Stimulated activated naive CD8-positive, alpha-beta T cell treated with anti-CD3 and anti-CD28 coated beads, Interleukin-15, Interleukin-2, amounts not matched to agents 100 U/mL and 50 U/mL, for 24 hours (primary cell): ENCODE measurements at regions not wholly inside any gene's neighbourhood (a gene's known extent, or its start where the extent isn't known, plus 50 kb on each side); places are given as distances from the start of the nearest gene placed in this dataset.
"Not testable (repeated sequence)": the region's sequence is repeated elsewhere in the genome, so short reads cannot be mapped to it uniquely, and the experiment has no call there.

Experiments used
- ATAC-seq: fragments of 150-1000 bp; cut with Tn5 transposase; one replicate; pipeline ENCODE4 v1.10.0; 2021
- DNase-seq: peaks from one replicate; pipeline ENCODE4 v3.0.0; 2021

DNA sequence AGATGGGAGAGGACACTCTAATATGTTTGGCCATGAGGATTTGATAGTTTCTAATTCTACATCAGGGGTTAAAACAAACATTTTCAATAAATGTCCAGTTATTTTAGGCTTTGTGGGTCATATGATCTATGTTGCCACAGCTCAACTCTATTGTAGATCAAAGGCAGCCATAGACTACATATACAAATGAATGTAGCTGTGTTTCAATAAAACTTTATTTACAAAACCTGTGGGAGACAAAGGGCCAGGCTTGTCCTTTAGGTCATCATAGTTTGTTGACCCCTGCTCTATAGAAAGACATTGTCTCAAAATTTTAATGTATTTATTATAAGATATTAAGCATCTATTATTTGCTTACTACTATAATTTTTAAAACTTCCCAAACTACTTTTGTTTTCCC lies 325.4 kb upstream of the MEF2C start:
- DNase-seq (no peak), ATAC-seq (no peak)

DNA sequence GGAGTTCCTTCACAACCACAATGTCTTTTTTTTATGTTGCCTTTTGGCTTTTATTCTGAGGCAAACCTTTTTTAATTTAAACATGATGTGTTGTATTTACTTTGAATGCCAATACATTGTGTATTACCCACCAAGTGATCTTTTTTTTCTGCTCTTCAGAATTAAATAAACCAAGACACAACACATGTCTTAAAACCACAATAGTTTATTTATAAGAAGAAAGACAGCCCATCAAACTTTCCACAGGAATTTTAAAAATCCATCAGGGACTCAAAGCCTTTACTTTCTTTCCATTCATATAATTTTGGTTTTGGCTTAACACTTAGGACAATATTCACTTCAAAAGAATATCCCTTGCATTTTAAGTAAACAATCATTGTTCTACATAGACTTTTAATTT lies 321.8 kb upstream of the MEF2C start:
- no peak for ATAC-seq

DNA sequence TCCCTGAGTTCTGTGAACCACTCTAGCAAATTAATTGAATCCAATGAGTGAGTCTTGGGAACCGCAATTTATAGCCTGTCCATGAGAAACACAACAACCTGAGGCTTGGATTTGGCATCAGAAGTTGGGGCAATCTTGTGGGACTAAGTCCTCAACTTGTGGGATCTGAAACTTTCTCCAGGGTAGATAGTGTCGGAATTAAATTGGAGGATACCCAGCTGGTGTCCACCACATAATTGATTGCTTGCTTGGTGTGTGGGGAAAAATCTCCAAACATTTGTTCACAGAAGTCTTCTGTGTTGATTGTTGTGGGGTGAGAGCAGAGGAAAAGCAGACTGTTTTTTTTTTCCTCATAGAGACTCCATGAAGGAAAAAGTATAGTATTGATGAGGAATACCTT lies 320.6 kb upstream of the MEF2C start:
- ATAC-seq (no peak), DNase-seq (no peak)

More for the DNA sequence above, 321.8 kb upstream of the MEF2C start:
- DNase-seq = no peak

DNA sequence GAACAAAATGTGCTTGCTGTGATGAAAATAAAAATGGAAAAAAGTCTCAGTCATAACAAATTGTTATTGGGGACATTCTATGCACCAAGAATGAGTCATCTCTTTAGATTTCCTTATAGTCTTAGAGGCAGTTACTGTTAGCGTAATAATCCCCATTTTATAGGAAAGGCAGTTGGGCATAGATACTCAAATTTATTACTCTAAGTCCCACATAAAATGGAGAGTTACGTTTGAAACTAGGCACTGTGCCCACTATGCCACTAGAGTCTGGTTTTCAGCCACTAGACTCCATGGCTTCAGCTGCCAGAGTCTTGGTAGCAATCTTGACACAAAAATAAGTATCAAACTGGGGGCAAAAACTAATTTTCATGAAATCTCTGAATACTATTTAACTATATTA lies 317.9 kb upstream of the MEF2C start:
- ATAC-seq = no peak

DNA sequence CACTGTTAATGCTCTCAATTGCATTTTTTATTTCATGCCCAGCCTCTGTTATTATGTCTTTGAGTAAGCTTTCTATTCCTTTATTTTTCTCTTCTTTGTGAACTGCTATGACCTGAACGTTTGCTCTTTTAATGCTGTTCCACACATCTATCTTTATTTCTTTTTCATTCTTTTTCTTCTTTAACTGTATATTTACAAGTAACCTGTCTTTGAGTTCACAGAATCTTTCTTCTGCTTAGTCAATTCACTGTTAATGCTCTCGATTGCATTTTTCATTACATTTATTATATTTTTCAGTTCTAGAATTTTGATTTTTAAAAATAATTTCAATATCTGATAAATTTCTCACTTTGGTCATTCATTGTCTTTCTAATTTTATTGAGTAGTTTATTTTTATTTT lies 316.3 kb upstream of the MEF2C start:
- no peak for ATAC-seq
- no peak for DNase-seq

More for the DNA sequence above, 317.9 kb upstream of the MEF2C start:
- no peak for DNase-seq

DNA sequence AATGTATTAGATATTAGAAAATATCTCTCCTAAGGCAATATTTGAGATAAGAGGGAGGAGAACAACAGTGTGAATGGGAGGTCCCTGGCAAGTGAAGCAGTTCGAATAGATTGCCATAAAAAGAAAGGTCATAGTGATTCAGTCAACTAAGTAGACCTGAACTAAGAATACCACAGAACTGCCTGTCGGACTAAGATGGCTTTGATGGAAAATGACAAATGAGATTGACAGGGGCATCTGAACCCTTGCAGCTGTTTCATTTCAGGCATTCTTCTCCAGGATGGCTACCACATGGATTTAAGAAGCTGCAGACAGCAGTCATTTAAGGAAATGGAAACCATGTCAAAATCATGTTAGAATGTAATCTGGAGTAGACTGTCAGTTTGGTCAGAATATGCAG lies 308.4 kb upstream of the MEF2C start:
- no peak for ATAC-seq
- no peak for DNase-seq

DNA sequence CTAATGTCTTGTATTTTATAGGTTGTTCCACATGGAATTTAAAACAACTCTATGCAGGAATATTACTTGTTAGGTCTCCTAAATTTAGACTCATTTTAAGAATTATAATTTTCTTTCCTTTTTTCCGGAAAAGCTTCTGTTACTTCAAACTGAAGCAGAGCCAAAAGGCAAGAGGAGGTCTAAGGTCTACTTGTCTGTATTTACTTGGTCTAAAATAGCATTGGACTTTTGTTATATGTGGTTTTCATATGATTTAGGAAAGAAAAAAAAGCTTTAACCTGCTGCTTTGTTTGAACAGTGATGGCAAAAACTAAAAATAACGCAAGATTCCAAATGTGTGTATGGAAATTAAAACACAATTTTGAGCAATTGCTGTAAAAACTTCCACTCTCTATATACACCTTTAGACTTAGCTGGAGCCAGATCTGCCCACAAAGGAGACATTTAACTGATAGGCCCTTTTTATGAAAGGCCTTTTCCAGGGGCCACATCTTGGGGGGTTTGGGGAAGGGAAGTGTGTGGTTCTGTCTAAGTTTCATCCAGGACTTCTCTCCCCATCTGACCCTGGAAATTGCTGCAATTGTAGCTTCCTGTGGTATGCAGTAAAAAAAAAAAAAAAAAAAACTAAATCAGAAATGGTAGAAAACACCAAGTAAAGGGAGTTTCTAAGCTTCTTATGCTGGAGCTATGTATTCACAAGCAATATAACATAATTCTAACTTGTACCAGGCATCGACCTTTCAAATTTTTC lies 307.7 kb upstream of the MEF2C start:
- no peak for ATAC-seq
- DNase-seq = no peak

DNA sequence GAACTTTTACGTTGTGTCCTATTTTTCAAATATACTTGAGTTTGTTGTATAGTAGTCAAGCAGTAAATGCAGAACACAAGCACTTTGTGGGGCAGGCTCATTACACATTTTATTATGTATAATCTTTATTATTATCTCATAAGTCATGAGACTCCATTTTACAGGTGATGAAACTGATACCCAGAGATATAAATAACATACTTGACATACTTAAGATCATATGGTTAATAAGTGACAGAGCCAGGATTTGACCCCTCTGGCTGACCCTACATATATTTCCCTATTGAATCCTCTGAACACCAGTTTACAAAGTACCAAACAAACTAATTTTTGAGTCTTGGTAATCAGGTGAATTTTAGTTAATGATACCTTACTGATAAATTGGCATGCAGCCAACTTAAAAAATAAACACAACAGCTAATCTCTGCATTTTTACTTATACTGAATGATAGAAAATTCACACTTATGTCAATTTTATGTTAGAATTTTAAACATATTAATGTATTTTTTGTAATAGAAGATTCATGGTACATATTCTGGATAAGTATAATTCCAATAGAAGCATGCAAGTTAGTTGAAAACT lies 305.0 kb upstream of the MEF2C start:
- no peak for DNase-seq
- no peak for ATAC-seq

DNA sequence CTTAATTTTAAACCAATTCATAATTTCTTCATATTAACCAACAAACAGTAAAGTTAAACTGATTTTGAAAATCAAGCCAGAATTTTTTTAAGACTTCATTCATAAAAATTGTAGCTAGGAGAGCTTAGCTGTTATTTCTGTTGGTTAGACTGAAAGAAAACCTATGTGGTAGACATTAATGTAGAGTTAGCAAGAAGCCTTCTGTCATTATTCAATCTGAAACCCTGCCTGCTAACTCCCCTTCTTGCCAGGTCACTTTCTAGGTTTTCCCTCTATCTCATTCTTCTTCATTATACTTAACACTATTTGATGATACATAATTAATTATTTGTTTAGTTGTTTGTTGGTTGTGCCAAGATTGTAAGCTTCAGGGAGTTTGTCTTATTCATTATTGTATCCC lies 304.3 kb upstream of the MEF2C start:
- ATAC-seq (no peak), DNase-seq (no peak)

DNA sequence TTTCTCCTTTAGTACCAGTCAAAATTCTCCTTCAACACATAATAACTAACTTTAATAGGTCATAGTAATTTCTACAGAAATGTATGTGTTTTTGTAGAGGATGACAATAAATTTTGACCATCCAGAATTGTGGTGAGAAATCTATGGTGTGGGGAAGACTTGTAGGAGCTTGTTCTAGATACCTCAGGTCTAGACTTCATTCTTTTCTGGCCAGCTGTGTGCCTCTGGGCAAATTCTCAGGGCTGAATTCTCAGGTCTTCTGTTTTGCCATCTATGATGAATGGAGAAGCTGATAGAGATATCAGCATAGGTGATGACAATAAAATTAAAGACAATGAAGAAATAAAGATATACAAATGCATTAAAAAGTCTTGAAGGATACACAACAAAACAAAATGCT lies 298.6 kb upstream of the MEF2C start:
- DNase-seq (no peak), ATAC-seq (no peak)

DNA sequence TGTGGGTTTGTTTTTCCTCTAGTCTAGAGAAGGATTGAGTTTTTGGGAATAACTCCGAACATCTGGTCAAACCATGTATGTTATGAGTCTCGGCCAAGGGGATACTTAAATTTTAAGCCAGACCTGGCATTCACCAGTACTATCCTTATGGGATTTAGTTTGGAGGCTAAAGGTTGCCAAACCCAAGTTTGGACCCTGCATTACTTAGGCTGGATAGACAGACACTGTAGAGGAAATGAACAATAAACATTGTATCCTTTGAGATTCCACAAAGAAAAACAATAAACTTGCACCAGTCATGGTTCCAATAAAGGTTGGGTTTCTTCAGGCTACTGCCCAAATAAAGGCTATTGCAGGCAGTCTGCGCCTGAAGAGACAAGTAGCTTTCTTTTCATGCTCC lies 296.7 kb upstream of the MEF2C start:
- DNase-seq = no peak
- no peak for ATAC-seq

DNA sequence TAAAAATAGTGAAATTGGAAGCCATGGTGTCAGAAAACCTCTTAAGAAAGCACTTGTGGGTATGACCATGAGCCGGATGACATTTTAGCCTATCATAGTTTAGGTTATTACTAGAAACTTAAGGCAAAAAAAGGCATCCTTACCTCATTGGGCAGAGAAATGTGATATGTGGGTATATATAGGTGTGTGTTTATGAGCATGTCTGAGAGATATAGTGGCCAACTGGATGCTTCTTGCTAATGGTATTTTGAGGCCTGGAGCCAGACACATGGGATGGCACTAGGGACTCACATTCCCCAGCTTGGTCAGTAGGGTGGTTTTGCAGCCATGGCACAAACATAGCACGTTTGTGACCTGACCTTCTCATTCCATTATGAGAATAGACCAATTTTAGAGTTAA lies 295.6 kb upstream of the MEF2C start:
- no peak for DNase-seq
- no peak for ATAC-seq

DNA sequence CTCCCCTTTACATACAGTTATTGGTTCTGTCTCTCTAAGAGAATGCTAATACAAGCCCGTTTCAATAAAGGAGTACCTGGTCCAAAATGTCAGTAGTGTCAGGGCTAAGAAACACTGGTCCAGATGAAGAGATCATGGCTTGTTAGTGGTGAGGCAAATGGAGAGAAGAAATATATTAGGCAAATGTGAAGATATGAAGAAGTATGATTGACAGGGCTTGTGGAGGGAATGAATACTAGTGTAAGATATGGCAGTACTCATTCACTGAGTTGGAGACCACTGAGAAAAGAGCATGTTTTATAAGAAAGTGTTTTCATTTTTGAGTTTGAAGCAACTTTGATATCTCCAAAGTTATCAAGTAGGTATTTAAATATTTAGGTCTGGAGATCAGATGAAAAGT lies 290.5 kb upstream of the MEF2C start:
- no peak for ATAC-seq
- DNase-seq = no peak

DNA sequence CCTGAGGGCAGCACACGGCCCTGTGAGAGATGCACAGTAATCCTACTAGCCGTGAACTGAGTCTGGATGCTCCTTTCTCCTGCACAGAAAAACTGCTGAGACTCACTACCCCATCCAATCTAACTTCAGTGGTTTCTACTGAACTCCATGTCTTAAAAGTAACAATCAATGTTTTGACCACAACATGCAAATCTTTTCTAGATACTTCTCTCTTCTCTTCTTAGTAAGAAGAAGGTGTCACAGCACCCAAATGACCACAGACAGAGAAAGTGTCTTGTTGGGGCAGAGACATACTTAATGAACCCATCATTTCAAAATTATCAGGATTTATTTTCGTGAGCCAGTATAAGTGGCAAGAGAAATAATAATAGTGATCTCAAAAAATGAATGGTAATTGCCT lies 285.8 kb upstream of the MEF2C start:
- DNase-seq (no peak), ATAC-seq (no peak)

DNA sequence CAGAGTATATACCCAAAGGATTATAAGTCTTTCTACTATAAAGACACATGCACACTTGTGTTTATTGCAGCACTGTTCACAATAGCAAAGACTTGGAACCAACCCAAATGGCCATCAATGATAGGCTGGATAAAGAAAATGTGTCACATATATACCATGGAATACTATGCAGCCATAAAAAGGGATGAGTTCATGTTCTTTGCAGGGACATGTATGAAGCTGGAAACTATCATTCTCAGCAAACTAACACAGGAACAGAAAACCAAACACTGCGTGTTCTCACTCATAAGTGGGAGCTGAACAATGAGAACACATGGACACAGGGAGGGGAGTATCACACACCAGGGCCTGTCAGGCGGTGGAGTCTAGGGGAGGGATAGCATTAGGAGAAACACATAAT lies 281.7 kb upstream of the MEF2C start:
- ATAC-seq, DNase-seq: not testable (repeated sequence)

DNA sequence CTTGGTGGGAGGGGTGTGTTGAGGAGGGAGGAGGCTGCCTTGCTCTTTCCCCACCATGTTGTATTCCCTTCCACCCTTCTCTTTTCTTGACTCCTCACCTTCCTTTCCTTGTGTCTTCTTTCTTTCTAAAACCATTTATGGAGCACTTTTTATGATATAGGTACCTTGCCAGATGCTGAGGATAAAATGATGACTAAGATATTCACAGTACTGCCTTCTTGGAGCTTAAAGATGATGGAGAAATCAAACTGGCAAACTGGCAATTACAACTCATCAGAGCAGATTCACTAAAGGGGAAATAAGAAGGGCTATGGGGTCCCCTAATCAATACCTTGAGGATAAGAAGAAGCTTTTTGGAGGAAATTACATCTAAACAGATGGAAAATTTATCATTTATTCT lies 273.2 kb upstream of the MEF2C start:
- no peak for ATAC-seq

DNA sequence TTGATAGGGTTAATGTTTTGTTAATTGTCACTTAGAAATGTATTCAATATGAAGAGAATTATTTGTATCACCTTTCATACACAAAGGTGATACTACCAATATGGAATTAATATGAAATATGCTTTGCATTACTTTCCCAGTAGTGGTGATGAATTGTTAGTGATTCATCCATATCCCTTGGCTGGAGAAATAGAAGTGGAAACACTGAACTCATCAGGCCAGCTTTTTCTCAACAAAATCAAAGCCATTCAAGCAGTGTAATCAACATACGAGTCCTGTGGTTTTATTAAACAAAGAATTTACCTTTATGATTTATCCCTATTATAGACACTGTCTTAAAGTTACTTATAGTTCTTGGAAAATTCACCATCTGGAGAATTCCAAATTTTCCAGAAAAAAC lies 264.0 kb upstream of the MEF2C start:
- ATAC-seq (no peak), DNase-seq (no peak)

More for the DNA sequence above, 273.2 kb upstream of the MEF2C start:
- DNase-seq = no peak

DNA sequence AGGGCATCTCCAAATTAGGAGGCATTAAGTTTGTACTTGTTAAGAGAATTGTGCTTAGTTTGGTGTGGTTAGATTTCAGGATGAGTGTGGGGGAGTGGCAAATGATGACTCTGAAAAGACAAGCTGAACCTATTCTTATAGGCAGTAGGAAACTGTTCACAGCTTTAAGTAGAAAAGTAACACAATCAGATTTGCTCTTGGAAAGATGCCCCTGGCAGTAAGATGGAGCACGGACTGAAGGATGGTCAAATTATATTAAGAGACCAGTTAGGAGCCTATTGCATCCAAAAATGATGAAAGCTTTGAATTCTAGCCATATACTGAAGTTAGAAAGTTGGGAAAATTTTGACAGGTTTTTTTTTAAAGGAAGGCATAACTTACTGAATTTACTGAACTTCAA lies 254.2 kb upstream of the MEF2C start:
- DNase-seq (no peak), ATAC-seq (no peak)

DNA sequence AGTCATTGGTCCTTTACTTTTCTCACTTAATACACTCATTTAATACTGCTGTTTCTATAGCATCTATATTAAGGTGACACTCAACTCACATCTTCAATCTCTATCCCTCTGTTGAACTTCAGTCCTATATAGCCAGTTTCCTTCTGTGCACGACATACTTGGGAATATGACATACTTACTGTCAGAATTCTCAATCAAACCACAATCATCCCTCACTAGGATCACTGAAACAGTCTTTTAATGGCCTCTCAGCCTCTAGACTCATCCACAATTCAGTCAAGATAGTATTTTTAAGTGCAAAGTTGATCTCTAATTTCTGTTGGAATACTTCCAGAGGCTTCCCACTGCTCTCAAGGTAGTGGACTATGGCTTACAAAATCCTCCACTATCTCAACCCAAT lies 251.0 kb upstream of the MEF2C start:
- ATAC-seq (no peak), DNase-seq (no peak)

DNA sequence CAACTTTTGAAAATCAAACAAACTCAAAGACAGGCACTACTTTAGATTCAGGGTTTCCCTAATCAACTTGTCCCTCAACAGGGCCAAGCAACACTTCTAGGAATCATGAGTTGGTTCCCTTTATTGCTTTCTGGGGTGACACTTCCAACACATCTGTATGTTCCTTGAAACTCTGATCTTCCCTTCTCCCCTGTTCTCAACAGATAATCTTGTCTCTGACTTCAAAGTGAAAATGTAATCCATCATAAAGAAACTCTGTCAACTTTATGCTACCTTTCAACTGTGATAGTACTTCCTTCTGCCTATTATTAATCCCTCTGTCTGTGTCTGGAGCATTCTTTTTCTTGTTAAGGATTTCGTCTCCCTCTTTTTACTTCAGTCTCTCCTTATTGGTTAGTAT lies 250.1 kb upstream of the MEF2C start:
- DNase-seq = no peak
- no peak for ATAC-seq

DNA sequence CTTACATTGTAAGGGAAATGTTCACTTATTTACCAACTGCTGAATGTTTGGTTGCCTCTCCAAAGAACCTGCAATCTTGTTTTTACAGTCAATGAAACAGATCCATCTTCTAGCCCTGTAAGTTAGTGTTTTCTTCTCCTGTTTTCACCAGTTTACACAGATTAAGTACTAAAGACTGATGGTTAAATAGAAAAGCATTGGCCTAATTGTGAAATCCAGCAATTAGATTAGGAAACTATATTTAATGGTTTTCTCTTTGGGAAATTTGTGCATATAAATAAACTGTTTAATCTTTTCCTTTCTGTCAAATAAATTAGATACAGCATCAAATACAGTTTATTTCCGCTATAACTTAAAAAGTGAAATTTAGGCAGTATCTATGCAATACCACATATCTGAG lies 247.9 kb upstream of the MEF2C start:
- ATAC-seq (no peak), DNase-seq (no peak)

DNA sequence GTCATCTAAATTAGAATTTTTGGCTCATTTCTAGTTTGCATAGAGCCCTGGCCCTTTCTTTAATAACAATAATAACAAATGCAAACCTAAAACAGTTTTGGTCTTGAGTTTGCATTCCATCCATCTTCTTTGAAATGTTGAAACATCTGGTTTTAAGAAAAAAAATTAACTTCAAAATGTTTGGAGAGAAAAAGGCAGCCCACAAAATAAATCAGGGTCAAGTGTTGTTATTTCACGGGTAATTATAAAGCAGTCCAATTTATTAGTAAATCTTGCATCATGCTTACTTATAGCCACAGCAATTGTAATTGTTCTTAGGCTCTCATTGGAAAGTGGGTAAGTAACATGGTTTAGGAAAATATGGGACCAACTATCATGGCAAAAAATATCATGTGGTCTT lies 247.0 kb upstream of the MEF2C start:
- ATAC-seq = no peak
- no peak for DNase-seq

DNA sequence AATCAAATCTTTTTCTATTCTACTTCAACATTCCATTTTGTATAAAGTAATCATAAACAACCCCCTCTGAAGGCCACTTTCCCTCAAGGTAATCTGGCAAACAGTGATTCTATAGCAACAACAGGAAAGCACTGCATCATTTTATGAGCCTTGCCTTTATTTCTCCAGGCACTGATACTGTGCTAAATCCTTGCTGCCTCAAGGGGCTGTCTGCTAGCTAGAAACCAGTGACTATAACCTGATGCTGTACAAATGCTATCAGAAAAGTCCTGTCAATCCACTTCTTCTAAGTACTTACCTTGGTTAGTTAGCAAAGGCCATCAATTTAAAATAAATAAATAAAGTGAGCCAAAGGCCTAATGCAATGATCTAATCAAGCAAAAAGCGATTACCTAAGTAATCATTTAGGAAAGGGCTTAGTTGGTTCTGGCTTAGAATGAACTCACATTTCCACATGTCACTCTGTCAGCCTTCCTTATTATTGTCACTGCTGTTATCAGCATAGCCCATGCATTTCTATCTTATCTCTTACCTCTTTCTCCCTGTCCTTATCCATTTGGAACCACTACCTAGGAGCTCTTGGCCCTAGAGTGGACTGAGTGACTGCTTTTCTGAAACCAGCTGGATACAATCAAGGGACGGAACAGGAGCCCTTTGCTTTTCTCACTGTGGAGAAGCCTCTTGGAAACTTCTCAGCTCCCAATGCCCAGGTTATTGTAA lies 246.1 kb upstream of the MEF2C start:
- DNase-seq (no peak), ATAC-seq (no peak)

DNA sequence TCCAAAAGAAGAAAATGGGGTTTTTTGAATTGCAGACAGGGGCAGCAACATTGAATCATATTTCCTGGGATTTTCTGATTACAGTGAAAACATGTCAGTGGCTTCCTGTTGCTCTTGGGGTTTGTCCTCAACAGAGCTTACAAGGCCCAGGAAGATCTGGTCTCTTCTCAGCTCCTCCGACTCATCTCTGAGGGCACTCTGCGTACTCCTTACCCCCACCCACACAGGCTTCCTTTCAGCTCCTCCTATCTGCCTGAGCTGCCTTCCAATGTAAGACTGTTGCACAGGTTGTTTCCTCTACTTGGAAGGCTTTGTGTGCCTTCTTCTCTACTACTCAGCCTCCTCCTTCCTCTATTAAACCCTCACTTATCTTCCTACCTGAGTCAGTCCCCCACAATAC lies 245.1 kb upstream of the MEF2C start:
- ATAC-seq (peak; percentile 32), DNase-seq (no peak)
